Endothelial cell of hepatic sinusoid (primary cell): ENCODE measurements at regions not wholly inside any gene's neighbourhood (a gene's known extent, or its start where the extent isn't known, plus 50 kb on each side); places are given as distances from the start of the nearest gene placed in this dataset.
"Not testable (repeated sequence)": the region's sequence is repeated elsewhere in the genome, so short reads cannot be mapped to it uniquely, and the experiment has no call there.

Experiments
- in situ Hi-C: cut with HindIII; loops from 2 replicates; pipeline ENCODE4 v1.10.0; 2017; ENCODE audit warnings: low sequenced_read_pairs

- in situ Hi-C loops = no loop called here
Observed at GRCh38 chr13:28607187-28607955, 51.6 kb upstream of the POMP start.

DNA sequence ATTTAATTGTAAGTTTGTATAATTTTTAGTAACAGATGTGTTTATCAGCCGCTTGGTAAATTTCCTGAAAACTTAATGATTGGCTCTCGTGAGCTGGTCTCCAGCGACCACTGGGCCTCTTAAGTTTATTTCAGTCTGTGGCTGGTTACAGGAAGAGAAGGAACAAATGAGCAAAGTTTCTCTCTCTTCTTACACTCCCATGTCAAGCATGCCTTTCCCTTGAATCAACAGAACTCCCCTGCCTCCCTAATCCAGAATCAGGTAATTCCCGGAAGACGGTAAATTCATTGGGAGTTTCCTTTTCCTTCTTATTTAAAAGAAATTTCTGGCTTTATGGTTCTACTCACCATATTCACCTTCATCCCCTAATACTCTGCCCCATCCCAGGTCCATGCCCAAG is 52.5 kb upstream of the POMP start:
- in situ Hi-C loops = no loop called here

GRCh38 chr13:28605147-28605546 is 53.8 kb upstream of the POMP start:
- in situ Hi-C loops = not testable (repeated sequence)

DNA sequence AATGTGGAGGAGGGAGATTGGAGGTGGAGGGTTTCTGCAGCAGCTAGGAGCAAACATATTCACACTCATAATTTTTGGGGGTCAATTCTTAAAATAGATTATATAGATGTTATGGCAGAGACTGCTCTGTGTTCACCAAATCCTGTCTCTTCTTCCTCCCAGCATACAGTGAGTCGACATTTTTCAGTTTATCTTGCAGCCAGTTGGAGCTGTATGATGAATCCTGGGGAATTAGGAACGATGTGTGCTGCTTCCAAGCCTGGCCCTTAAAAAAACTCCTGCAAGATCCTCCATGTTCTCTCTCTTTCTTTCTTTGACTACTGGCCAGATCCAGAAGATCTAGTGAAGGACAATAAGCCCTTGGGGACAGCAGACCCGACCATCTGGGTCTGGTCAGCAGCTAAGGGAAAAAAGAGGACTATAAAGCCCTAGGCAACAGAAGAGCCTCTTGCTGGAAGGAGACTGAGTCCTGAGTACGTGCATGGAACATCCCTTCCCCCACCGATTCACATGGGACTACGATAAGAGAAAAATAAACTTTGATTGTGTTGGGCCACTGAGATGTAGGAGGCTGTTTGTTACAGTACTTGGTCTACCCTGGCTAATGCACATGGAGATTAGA is 55.8 kb upstream of the POMP start:
- in situ Hi-C loops = no loop called here

GRCh38 chr13:28602580-28602979 is 56.4 kb upstream of the POMP start:
- in situ Hi-C loops = no loop called here

GRCh38 chr13:28601581-28601980 is 57.3 kb upstream of the POMP start:
- in situ Hi-C loops = no loop called here

DNA sequence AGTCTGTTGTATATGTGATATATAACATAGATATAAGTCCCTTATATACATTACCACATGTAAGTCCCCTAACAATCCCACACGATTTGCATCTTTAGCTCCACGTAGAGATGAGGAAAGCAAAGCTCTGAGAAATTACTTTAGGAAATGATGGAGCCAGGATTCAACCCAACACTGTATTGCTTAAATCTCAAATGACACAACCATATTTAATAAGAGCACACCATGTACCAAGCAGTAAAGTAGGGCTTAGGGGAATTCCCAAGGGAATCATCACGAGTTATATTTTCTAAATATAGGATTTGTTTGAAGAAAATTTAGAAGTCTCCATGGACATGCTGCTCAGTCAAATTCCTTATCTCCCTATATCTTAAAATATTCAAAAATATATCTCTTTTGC is 61.3 kb upstream of the POMP start:
- in situ Hi-C loops = loop anchor here (5.0 kb wide), 1 partner anchor 40 kb away; no protein-coding TSS in a partner anchor

GRCh38 chr13:28590461-28590860 is 68.5 kb upstream of the POMP start:
- in situ Hi-C loops = no loop called here

DNA sequence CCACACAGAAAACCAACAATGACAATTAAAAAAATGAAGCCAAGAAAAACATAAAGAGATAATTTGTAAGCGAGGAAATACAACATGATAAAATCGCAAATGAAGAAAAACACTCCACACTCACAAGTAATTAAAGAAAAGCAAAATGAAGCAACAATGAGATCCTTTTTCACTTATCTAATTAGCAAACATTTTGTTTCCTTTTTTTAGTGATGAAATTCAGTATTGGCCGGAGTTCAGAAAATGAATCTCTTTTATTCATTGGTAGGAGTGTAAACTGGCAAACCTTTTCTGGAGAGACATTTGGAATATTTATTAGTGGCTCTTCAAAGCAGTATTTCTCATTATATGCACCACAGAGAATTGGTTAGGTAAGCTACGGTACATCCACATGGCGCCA is 70.6 kb upstream of the POMP start:
- in situ Hi-C loops = no loop called here

DNA sequence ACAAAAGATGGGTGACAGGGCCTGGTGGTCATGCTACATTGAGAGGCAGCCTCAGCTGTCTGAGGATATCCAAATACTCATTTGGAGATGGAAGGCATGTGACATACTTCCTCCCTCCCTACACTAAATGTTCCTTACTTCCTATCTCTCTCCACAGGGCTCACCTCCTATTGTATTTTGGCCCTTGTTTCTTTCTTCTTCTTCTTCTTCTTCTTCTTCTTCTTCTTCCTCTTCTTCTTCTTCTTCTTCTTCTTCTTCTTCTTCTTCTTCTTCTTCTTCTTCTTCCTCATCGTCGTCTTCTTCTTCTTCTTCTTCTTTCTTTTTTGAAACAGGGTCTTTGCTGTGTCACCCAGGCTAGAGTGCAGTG is 71.8 kb upstream of the POMP start:
- in situ Hi-C loops = no loop called here

DNA sequence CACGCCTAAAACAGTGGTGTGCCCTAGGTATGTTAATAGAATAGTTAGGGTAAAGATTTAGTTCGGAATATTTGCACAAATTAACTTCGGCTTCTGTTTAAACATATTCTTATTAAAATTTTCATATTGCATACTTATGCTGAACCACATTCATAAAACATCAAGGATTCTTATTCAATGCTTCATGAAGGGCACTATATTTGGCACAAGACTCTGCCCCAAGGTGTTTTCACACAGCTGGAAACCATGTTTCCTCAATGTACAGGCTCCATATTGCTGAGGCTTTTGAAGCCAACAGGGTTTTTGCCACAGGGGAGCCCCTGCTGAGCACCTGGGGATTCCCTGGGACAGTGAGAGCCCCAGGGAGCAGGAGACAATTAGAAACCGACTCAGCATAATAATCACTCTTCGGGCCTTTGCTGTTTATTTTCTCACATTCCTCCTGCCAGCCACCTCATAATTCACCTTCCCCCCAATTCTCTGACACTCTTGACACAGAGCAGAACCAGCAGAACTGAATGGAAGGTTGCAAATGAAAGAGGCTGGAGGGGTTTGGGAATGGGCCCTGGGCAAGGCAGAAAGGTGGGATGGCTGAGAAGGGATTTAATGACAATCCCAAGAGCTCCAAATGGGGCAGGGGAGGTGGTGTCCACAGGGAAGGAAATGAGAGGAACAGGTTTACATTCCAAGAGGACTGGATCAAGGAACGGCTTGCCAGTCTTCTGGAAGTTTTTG is 72.3 kb upstream of the POMP start:
- in situ Hi-C loops = no loop called here

DNA sequence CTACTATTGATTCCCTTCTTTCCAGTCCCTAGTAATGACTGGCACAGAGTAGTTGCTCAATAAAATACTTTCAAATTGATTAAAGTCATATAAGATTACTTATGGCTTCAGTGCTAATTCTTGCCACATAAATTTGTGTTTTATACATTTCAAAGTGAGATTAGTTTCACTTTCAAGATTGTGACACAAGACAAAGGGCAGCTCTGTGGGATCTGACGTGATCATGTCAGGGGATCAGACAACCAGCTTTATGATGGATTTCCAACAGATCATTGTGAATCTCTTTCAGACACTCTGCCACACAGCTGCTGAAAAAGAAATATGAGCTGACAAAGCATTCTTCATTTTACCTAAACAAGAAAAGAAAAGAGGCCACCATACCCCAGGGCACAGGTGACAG is 73.4 kb upstream of the POMP start:
- in situ Hi-C loops = no loop called here

DNA sequence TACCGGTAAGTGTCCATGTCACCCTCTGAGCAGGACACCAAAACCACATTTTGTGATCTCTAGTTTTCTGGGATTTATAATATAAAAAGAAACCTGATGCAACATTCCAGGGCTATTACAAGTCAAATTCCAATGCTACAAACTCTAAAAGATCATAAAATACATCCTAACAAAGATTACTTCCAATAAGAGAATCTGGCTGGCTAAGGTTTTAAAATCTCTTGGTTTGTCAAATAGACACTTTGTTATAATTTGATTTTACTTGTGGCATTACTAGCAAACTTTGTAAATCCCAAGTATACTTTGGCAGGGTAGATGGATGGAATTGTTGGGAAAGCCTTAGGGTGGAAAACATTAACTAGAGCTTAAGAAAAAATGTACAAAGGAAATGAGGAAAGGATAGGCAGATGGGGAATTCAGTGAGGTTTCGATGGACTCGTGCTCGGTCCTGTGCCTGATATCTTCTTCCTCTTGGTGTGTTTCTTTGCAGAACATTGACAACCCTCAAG is 74.0 kb upstream of the POMP start:
- in situ Hi-C loops = no loop called here

- in situ Hi-C loops = no loop called here
Observed at GRCh38 chr13:28583651-28584091, 75.3 kb upstream of the POMP start.

DNA sequence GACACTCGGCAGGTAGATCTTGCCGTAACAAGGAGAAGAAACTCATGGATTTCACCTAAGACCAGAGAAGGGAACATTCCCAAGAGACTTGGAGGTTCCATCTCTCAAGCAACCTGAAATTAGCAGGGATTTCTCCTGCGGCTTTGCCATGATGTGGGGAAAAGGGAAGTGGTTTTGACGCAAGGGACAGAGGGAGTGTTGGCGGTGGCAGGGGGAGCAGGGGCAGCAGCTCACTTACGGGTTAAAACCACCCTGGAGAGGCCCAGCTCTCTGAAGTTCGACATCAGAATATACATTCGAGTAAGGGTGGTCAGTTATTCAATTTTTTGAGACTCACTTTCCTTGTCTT is 76.1 kb upstream of the POMP start:
- in situ Hi-C loops = no loop called here

- in situ Hi-C loops = no loop called here
Observed at GRCh38 chr13:28582225-28582891, 76.6 kb upstream of the POMP start.

GRCh38 chr13:28581451-28581850 is 77.5 kb upstream of the POMP start:
- in situ Hi-C loops = no loop called here

- in situ Hi-C loops = no loop called here
Observed at GRCh38 chr13:28579736-28580135, 79.2 kb upstream of the POMP start.

GRCh38 chr13:28579322-28579721 is 79.6 kb upstream of the POMP start:
- in situ Hi-C loops = no loop called here

DNA sequence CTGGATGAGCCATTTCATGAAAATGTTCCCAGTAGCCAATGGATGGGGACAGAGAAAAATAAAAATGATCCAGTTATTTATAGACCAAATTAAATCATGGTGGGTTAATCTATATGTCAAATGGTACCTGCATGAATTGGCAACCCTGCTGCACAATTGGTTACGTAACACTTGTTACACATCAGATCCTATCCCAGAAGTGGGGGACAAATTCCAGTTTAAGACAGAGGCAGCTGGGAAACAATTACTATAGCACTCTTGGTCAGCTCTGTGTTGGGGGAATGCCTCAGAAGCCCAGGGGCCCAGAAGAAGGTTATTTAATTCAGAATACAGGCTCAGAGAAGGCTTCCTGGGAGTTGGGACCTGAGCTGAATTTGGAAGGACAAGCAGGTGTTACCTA is 81.1 kb upstream of the FLT1 start:
- in situ Hi-C loops = no loop called here

GRCh38 chr13:28575200-28575599 is 80.3 kb upstream of the FLT1 start:
- in situ Hi-C loops = no loop called here
